Loucy (cell line): ENCODE measurements at regions not wholly inside any gene's neighbourhood (a gene's known extent, or its start where the extent isn't known, plus 50 kb on each side); places are given as distances from the start of the nearest gene placed in this dataset.

Source experiments
- CTCF ChIP-seq: fragments of 200-600 bp; sonication (generic); conservative IDR thresholded peaks from 2 replicates; pipeline ENCODE4 v1.5.1; 2014; ENCODE audit warnings: mild to moderate bottlenecking, antibody characterized with exemption, low read length
- EZH2phosphoT487 ChIP-seq: fragments of 200-600 bp; IDR thresholded peaks from 2 replicates; pipeline ENCODE4 v1.6.1; 2018; ENCODE audit warnings: antibody characterized with exemption, mild to moderate bottlenecking, moderate library complexity, borderline replicate concordance

- TF ChIP-seq CTCF (no peak), EZH2phosphoT487 (no peak)
These were observed 166.6 kb upstream of the STEAP1 start for GRCh38 chr7:89987665-89988064.
